Epithelial cell of proximal tubule (primary cell): ENCODE measurements at regions not wholly inside any gene's neighbourhood (a gene's known extent, or its start where the extent isn't known, plus 50 kb on each side); places are given as distances from the start of the nearest gene placed in this dataset.

ENCODE experiments used
- DNase-seq: peaks from one replicate; pipeline ENCODE4 v3.0.0-alpha.2; 2011; ENCODE audit warnings: low read depth
- H3K4me3 ChIP-seq: 2 replicates; pipeline ENCODE4 v1.5.1; 2011; ENCODE audit warnings: low read depth, mild to moderate bottlenecking, low read length
- TF ChIP-seq, protein P1 (sequence below): conservative IDR thresholded peaks from 2 replicates; pipeline ENCODE4 v1.5.1; 2012; ENCODE audit warnings: low read depth, mild to moderate bottlenecking, low read length

DNA sequence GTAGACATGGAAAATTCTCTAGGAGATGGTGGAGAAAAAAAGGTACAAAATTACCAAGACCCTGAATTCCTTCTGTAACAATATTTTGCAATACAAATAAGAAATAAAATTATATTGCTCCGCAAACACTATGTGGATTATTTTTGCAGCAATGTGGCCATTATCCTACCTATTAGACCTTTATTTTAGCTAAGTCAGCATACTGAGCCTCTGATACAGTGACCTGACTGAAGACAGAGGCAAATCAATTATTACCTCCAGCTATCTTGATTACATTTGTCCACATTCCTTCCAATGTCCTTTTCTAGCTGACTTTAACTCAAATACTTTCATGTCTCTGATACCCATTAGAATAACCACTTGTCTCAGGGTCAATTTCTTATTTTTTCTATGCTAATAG lies 610.9 kb downstream of the LRRIQ3 start:
- DNase-seq, result no peak
- no peak overlapping the region for H3K4me3 ChIP-seq
- TF ChIP-seq, protein P1, sequence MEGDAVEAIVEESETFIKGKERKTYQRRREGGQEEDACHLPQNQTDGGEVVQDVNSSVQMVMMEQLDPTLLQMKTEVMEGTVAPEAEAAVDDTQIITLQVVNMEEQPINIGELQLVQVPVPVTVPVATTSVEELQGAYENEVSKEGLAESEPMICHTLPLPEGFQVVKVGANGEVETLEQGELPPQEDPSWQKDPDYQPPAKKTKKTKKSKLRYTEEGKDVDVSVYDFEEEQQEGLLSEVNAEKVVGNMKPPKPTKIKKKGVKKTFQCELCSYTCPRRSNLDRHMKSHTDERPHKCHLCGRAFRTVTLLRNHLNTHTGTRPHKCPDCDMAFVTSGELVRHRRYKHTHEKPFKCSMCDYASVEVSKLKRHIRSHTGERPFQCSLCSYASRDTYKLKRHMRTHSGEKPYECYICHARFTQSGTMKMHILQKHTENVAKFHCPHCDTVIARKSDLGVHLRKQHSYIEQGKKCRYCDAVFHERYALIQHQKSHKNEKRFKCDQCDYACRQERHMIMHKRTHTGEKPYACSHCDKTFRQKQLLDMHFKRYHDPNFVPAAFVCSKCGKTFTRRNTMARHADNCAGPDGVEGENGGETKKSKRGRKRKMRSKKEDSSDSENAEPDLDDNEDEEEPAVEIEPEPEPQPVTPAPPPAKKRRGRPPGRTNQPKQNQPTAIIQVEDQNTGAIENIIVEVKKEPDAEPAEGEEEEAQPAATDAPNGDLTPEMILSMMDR, result no peak

DNA sequence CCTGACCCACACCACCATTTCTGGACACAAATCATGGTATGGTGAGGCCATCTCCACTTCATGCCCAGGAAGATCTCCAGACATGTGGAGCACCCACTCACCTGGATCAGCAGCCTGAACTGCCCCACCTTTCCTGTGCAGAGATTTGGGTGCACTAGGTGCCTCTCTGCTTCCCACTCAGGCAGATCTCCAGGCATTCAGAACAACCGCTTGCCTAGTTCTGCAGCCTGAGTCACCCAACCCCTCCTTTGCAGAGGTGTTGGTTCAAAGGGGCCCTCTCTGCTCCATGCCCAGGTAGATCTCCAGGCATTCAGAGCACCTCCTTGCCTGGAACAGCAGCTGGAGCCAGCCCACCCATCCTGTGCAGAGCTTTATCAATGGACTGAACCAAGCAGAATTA lies 620.8 kb downstream of the LRRIQ3 start:
- TF ChIP-seq, protein P1, result no peak
- H3K4me3 ChIP-seq, result no peak overlapping the region
- DNase-seq, result no peak

DNA sequence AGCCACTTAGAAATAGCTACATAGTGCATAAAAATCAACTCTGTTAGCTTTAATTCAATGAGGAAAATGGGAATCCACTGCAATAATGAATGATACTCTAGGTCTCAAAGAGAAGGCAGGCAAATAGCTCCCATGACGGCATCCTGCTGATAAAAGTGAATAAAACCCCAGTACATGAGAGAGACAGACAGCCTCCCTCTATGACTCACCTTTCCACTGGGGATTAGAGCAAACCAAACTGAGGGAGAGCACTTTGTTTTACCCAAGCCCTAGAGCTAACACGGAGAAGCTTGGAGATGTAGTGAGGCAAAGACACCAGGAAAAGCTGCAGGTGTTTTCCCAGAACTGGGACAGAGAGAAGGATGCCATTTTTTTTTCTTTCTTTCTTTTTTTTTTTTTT lies 621.9 kb downstream of the LRRIQ3 start:
- TF ChIP-seq, protein P1, result no peak
- DNase-seq, result no peak

DNA sequence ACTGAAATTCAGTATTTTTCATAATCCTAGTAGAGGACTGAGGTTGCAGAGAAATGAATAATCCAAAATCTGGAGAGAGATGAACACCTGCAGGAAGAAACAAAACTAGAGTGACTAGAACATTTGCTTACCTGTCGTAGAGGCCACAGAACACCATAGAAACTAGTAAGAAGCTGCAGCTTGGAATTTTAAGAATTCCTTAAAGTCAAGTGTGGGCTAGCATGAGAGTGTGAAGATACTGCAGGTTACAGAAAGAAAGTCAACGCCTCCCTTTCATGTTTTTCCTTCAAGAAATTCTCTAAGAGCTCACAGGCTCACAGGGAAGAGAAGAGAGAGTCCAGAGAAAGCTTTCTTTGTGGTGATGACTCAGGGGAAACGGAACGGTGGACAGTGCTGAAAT lies 633.7 kb downstream of the LRRIQ3 start:
- H3K4me3 ChIP-seq, result no peak overlapping the region
- DNase-seq, result no peak
- TF ChIP-seq, protein P1, result no peak

More for the DNA sequence above, 621.9 kb downstream of the LRRIQ3 start:
- H3K4me3 ChIP-seq, result no peak overlapping the region

DNA sequence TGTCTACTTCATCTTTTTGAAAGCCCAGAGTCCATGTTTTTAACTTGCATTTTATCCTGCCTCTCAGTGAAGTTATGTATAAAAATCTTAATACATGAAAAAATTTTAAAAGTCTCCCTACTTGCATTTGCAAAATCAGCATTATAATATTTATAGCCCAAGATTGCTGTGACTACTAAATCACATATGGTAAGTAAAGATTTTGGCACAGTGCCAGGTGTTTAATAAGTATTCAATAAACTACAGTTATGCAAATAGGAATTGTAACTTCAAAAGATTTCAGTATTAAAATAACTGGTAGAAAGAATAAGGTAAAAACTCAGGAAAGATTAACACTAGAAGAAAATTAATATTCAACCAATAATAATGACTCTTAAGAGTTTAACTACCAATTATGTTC lies 641.7 kb downstream of the LRRIQ3 start:
- TF ChIP-seq, protein P1, result no peak
- no peak overlapping the region for H3K4me3 ChIP-seq
- DNase-seq, result no peak

DNA sequence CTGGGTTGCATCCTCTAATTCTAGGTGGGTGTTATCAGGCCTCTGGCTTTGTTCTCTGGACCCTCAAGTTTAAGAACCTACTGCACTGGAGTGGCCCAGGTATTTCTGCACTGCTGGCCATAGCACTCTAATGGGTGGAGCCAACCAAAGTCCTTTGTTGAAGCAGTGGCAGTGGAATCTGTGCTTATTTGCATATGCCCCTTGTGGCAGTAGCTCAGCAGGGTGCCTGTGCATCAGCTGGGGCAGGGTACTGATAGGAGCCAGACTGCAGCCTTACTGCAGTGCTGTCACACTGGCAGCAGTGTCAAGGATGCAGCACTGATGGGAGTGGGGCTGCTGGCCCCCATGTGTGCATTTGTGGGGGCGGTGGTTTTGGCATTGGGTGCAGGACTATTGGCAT lies 660.6 kb downstream of the LRRIQ3 start:
- no peak overlapping the region for H3K4me3 ChIP-seq
- TF ChIP-seq, protein P1, result no peak
- DNase-seq, result no peak

DNA sequence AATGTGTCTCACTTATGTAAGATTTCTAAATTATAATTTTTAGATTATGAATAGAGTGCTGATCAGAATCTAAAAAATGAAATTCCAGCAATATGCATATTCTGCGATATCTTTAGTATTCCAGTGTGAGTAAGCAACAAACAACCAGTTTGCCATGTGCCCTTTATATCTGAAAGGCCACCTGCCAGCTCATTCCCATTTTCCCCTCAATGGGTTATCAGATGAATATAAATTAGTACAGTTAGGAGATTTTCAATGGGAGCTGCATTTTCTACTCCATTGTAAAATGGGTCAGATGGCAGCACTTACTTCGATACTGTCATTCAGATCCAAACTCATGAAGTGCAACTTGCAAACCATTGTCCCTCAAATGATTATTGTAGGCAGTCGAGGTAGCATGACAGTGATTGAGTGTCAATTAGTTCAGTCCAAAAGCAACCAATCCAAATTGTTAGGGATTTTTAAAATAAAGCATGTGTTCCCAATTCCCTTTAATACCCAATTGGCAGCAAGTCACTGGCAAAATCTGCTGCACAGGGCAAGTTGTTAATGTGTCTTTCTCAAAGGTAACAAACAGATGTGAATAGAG lies 680.3 kb downstream of the LRRIQ3 start:
- no peak overlapping the region for H3K4me3 ChIP-seq
- TF ChIP-seq, protein P1, result no peak
- no peak for DNase-seq
